HG02642 (cell line): ENCODE measurements at regions not wholly inside any gene's neighbourhood (a gene's known extent, or its start where the extent isn't known, plus 50 kb on each side); places are given as distances from the start of the nearest gene placed in this dataset.

ENCODE experiments used
- ATAC-seq: cut with Tn5 transposase; IDR thresholded peaks from one replicate; pipeline ENCODE4 v1.9.1; 2021; ENCODE audit warnings: mild to moderate bottlenecking; ENCODE audit not compliant: unreplicated experiment, poor library complexity

DNA sequence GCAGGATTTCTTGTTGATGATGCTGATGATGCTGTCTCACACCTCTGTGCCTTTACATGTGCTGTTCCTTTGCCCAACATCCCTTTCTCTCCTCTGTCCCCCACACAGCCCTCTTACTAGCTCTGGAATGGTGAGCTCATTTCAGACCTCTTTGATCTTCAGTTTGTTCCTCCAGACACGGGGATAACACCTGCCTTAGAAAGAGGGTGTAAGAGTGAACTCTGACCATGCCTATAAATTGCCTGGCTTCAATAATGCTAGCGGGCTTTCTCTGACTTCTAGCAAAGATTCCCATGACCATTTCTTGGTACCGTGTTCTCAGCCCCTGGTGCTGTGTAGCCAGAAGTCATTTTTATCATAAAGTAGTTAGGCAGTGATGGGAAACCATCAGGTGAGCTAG, 55.9 kb upstream of the DRD2 start:
- ATAC-seq, result no peak

DNA sequence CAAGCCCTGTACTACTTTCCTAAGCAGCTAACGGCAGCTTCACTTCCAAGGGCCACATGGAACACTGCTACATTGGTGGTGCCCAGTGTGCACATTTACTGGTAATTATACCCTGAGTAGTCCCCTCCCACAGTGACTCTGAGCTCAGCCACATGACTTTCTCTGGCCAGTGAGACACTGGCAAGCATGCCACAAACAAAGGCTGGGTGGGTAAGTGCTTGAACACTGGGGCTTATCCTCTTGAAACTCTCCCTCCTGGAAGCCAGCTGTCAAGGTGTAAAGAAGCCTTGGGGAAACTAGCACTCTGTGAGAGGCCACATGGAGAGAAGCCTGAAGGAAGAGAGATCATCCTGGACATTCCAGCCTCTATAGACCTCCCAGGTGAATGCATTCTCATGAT, 54.4 kb upstream of the DRD2 start:
- no peak for ATAC-seq

DNA sequence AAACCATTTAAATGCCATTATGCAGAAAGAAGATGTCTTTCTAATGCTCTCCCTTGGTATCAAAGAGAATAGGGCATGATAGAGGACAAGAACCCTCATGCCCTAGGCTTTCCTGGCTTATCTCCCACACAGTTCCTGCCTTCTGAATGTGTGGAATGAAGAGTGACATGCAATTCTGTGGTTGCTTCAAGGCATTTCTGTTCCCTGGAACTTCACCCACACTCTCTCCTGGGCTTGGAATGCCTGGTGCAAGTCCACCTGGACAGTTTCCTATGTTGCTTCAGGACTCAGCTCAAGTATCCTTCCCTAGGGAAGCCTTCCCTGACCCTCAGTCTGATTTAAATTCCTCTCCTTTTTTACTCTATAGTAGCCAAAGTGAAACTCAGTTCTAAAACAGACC, 53.8 kb upstream of the DRD2 start:
- no peak for ATAC-seq

DNA sequence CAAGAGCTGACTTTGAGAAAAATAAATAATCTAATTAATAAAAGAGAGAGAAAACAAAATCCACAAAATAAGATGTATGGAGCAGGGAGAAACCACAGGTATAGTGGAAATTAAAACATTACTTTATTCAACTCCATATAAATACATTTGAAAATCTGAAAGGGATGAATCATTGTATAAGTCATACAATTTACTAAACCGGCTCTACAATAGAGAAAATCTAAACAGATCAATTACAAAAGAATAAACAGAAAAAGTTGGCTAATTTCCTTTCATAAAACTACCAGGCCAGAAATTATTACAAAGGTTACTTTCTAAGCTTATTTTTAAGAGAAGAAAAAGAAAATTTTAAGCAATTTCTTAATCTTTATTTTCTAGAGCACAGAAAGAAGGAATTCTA, 51.3 kb upstream of the DRD2 start:
- ATAC-seq, result no peak
